Endothelial cell of umbilical vein (primary cell): ENCODE measurements at regions not wholly inside any gene's neighbourhood (a gene's known extent, or its start where the extent isn't known, plus 50 kb on each side); places are given as distances from the start of the nearest gene placed in this dataset.

Experiments
- CTCF ChIP-seq, 2 donors: IDR thresholded peaks; 1 replicate in 1 of 2; 2 replicates in 1 of 2; pipeline ENCODE4 v1.5.1; 2011; ENCODE audit warnings: low read length in 2 of 2, mild to moderate bottlenecking in 2 of 2, moderate library complexity in 2 of 2, control low read depth in 1 of 2, inconsistent platforms in 1 of 2, low read depth in 1 of 2; ENCODE audit not compliant: insufficient read depth in 1 of 2; ENCODE audit errors: extremely low read depth in 1 of 2
- MAX ChIP-seq: IDR thresholded peaks from 2 replicates; pipeline ENCODE4 v1.6.1; 2011; ENCODE audit not compliant: insufficient read depth, insufficient read length

- TF ChIP-seq CTCF (IDR thresholded peaks at IDR 0.05; ENCODE audit: extremely low read depth in 1 of 2, insufficient read depth in 1 of 2, low read depth in 1 of 2, low read length in 2 of 2) = no peak
- TF ChIP-seq MAX = no peak
Measured at GRCh38 chr7:83751217-83751616, 102.3 kb upstream of the SEMA3E start.
